HEK293 (cell line): ENCODE measurements at regions not wholly inside any gene's neighbourhood (a gene's known extent, or its start where the extent isn't known, plus 50 kb on each side); places are given as distances from the start of the nearest gene placed in this dataset.

Source experiments
- CTCF ChIA-PET: fragments of 350-600 bp; formaldehyde crosslinking; extraction: SDS; loops from one replicate; lab custom pipeline; 2021; ENCODE audit warnings: antibody characterized with exemption; lab: Yijun Ruan, JAX
- POLR2A ChIA-PET: fragments of 300-600 bp; formaldehyde crosslinking; extraction: SDS; loops from one replicate; lab custom pipeline; 2020; ENCODE audit warnings: antibody characterized with exemption, inconsistent platforms; lab: Yijun Ruan, JAX
- H3K27ac ChIP-seq: fragments of 200-500 bp; sonication (Bioruptor generic); 2 replicates; pipeline ENCODE4 v1.5.1; 2014; ENCODE audit warnings: low read depth, low read length, control low read depth, inconsistent platforms; ENCODE audit errors: extremely low read depth
- H3K36me3 ChIP-seq, 2 experiments: fragments of 200-500 bp in 1 of 2; sonication (Bioruptor generic) in 1 of 2; 1 replicate in 1 of 2; 2 replicates in 1 of 2; pipeline ENCODE4 v1.5.1; 2014 to 2017; ENCODE audit warnings: inconsistent platforms in 2 of 2, low read length in 2 of 2; ENCODE audit not compliant: control insufficient read depth in 2 of 2, insufficient read depth in 1 of 2
- H3K4me1 ChIP-seq: fragments of 200-500 bp; sonication (Bioruptor generic); 2 replicates; pipeline ENCODE4 v1.5.1; 2014; ENCODE audit warnings: mild to moderate bottlenecking, low read length, inconsistent platforms; ENCODE audit not compliant: control insufficient read depth, insufficient read depth
- H3K4me3 ChIP-seq: 2 replicates; pipeline ENCODE4 v1.5.1; 2011; ENCODE audit warnings: low read depth, mild to moderate bottlenecking, control low read depth, low read length, moderate library complexity
- H3K9me3 ChIP-seq: fragments of 200-500 bp; sonication (Bioruptor generic); 2 replicates; pipeline ENCODE4 v1.5.1; 2014; ENCODE audit warnings: low read depth, low read length, inconsistent platforms; ENCODE audit not compliant: control insufficient read depth, insufficient read depth
- GLI2 ChIP-seq: fragments of 450-650 bp; formaldehyde crosslinking; IDR thresholded peaks from 2 replicates; pipeline ENCODE4; 2017; ENCODE audit warnings: missing biosample characterization, missing genetic modification characterization, low read depth, borderline replicate concordance
- HOXA7 ChIP-seq: sonication (generic); formaldehyde crosslinking; IDR thresholded peaks from 2 replicates; pipeline ENCODE4 v1.8.1; 2022; ENCODE audit warnings: missing genetic modification reagents, borderline replicate concordance
- HOXC10 ChIP-seq: sonication (generic); formaldehyde crosslinking; IDR thresholded peaks from 2 replicates; pipeline ENCODE4 v1.8.1; 2023; ENCODE audit warnings: mild to moderate bottlenecking, missing genetic modification reagents
- KLF9 ChIP-seq: fragments of 450-650 bp; formaldehyde crosslinking; IDR thresholded peaks from 2 replicates; pipeline ENCODE4 v1.5.1; 2016; ENCODE audit warnings: missing biosample characterization, missing genetic modification characterization, low read depth
- REPIN1 ChIP-seq: fragments of 450-650 bp; formaldehyde crosslinking; IDR thresholded peaks from 2 replicates; pipeline ENCODE4 v1.5.1; 2017; ENCODE audit warnings: missing biosample characterization, missing genetic modification characterization, low read depth
- SALL2 ChIP-seq: fragments of 450-650 bp; formaldehyde crosslinking; IDR thresholded peaks from 2 replicates; pipeline ENCODE4 v1.5.0; 2017; ENCODE audit warnings: missing biosample characterization, mild to moderate bottlenecking, missing genetic modification characterization, borderline replicate concordance
- ZNF112 ChIP-seq: fragments of 450-650 bp; formaldehyde crosslinking; IDR thresholded peaks from 2 replicates; pipeline ENCODE4 v1.5.0; 2017; ENCODE audit warnings: missing biosample characterization, missing genetic modification characterization
- ZNF132 ChIP-seq: fragments of 450-650 bp; formaldehyde crosslinking; IDR thresholded peaks from 2 replicates; pipeline ENCODE4 v1.5.1; 2017; ENCODE audit warnings: missing biosample characterization, missing genetic modification characterization, borderline replicate concordance
- ZNF138 ChIP-seq: fragments of 450-650 bp; formaldehyde crosslinking; IDR thresholded peaks from 2 replicates; pipeline ENCODE4 v1.5.1; 2016; ENCODE audit warnings: missing biosample characterization, missing genetic modification characterization, borderline replicate concordance
- ZNF146 ChIP-seq: fragments of 450-650 bp; formaldehyde crosslinking; IDR thresholded peaks from 2 replicates; pipeline ENCODE4 v1.5.1; 2016; ENCODE audit warnings: missing biosample characterization, missing genetic modification characterization
- ZNF155 ChIP-seq: fragments of 450-650 bp; formaldehyde crosslinking; IDR thresholded peaks from 2 replicates; pipeline ENCODE4 v1.5.1; 2016; ENCODE audit warnings: missing biosample characterization, missing genetic modification characterization
- ZNF19 ChIP-seq: fragments of 450-650 bp; formaldehyde crosslinking; IDR thresholded peaks from 2 replicates; pipeline ENCODE4; 2016; ENCODE audit warnings: missing biosample characterization, missing genetic modification characterization, low read depth
- ZNF248 ChIP-seq: fragments of 450-650 bp; formaldehyde crosslinking; IDR thresholded peaks from 2 replicates; pipeline ENCODE4 v1.5.1; 2017; ENCODE audit warnings: missing biosample characterization, missing genetic modification characterization
- ZNF404 ChIP-seq: fragments of 450-650 bp; formaldehyde crosslinking; IDR thresholded peaks from 2 replicates; pipeline ENCODE4 v1.5.1; 2017; ENCODE audit warnings: missing biosample characterization, missing genetic modification characterization
- ZNF416 ChIP-seq: fragments of 450-650 bp; formaldehyde crosslinking; IDR thresholded peaks from 2 replicates; pipeline ENCODE4 v1.5.1; 2016; ENCODE audit warnings: missing biosample characterization, missing genetic modification characterization
- ZNF521 ChIP-seq: fragments of 450-650 bp; formaldehyde crosslinking; IDR thresholded peaks from 2 replicates; pipeline ENCODE4 v1.5.1; 2017; ENCODE audit warnings: missing biosample characterization, mild to moderate bottlenecking, missing genetic modification characterization
- TF ChIP-seq, protein P1 (sequence below): fragments of 450-650 bp; formaldehyde crosslinking; IDR thresholded peaks from 2 replicates; pipeline ENCODE4 v1.5.1; 2017; ENCODE audit warnings: missing biosample characterization, missing genetic modification characterization
- TF ChIP-seq, protein P2 (sequence below): fragments of 450-650 bp; formaldehyde crosslinking; IDR thresholded peaks from 2 replicates; pipeline ENCODE4 v1.5.1; 2016; ENCODE audit warnings: missing biosample characterization, missing genetic modification characterization, low read depth
- TF ChIP-seq, protein P3 (sequence below): fragments of 450-650 bp; IDR thresholded peaks from 2 replicates; pipeline ENCODE4 v1.5.1; 2018; ENCODE audit warnings: missing biosample characterization, missing genetic modification characterization
- TF ChIP-seq, protein P4 (sequence below): fragments of 450-650 bp; formaldehyde crosslinking; IDR thresholded peaks from 2 replicates; pipeline ENCODE4 v1.5.1; 2016; ENCODE audit warnings: missing biosample characterization, missing genetic modification characterization
- TF ChIP-seq, protein P5 (sequence below): fragments of 450-650 bp; formaldehyde crosslinking; IDR thresholded peaks from 2 replicates; pipeline ENCODE4 v1.5.1; 2016; ENCODE audit warnings: missing biosample characterization, missing genetic modification characterization
- TF ChIP-seq, protein P6 (sequence below): fragments of 450-650 bp; formaldehyde crosslinking; IDR thresholded peaks from 2 replicates; pipeline ENCODE4 v1.5.0; 2017; ENCODE audit warnings: missing biosample characterization, missing genetic modification characterization, borderline replicate concordance
- TF ChIP-seq, protein P7 (sequence below): fragments of 450-650 bp; formaldehyde crosslinking; IDR thresholded peaks from 2 replicates; pipeline ENCODE4 v1.5.1; 2016; ENCODE audit warnings: missing biosample characterization, missing genetic modification characterization
- TF ChIP-seq, protein P8 (sequence below): fragments of 450-650 bp; formaldehyde crosslinking; IDR thresholded peaks from 2 replicates; pipeline ENCODE4 v1.5.1; 2016; ENCODE audit warnings: missing biosample characterization, missing genetic modification characterization

DNA sequence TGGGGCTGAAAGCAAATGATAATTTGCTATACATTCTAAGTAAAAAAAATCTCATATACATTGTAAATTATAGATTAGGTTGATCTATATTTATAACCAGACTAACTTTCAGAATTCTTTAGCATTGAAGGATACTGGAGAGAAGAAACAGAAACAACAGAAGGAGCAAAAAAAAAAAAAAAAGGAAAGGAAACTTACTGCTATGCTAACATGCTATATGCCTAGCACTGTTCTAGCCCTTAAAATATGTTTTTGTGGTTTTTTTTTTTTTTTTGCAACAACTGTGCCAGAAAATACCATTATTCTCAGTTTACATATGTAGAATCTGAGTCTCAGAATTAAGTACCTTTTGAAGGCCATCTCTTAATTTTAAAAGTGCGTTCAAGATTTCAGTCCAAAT is 204.9 kb upstream of the MC4R start (continued):
- no peak for TF ChIP-seq HOXC10 (CRISPR knock-in tag)
- TF ChIP-seq ZNF146, result no peak
- TF ChIP-seq, protein P1, sequence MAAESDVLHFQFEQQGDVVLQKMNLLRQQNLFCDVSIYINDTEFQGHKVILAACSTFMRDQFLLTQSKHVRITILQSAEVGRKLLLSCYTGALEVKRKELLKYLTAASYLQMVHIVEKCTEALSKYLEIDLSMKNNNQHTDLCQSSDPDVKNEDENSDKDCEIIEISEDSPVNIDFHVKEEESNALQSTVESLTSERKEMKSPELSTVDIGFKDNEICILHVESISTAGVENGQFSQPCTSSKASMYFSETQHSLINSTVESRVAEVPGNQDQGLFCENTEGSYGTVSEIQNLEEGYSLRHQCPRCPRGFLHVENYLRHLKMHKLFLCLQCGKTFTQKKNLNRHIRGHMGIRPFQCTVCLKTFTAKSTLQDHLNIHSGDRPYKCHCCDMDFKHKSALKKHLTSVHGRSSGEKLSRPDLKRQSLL (tag by site-specific recombination), result no peak

DNA sequence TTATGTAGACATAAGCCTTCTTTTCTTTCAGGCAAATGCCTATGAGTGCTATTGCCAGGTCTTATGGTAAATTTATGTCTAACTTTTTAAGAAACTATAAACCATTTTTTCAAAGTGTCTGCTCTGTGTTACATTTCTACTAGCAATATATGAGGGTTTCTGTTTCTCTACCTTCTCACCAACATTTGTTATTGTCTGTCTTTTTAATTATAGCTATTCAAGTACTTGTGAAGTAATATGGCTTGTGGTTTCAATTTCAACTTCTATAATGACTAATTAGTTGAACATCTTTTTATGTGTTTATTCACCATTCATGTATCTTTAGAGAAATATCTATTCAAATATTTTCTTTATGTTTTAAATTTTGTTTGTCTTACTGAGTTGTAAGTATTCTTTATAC is 213.1 kb upstream of the MC4R start:
- POLR2A ChIA-PET, result no interaction called here
- no peak for TF ChIP-seq ZNF416 (tag by site-specific recombination)
- no peak for TF ChIP-seq ZNF132 (tag by site-specific recombination)
- no peak for TF ChIP-seq ZNF138 (tag by site-specific recombination)
- TF ChIP-seq SALL2 (tag by site-specific recombination), result no peak
- no peak for TF ChIP-seq KLF9 (tag by site-specific recombination)
- no peak for TF ChIP-seq GLI2 (tag by site-specific recombination)
- TF ChIP-seq ZNF248 (tag by site-specific recombination), result no peak
- no peak for TF ChIP-seq HOXA7 (CRISPR knock-in tag)
- no peak for TF ChIP-seq ZNF112 (tag by site-specific recombination)
- TF ChIP-seq ZNF19 (tag by site-specific recombination), result no peak
- TF ChIP-seq, protein P2, sequence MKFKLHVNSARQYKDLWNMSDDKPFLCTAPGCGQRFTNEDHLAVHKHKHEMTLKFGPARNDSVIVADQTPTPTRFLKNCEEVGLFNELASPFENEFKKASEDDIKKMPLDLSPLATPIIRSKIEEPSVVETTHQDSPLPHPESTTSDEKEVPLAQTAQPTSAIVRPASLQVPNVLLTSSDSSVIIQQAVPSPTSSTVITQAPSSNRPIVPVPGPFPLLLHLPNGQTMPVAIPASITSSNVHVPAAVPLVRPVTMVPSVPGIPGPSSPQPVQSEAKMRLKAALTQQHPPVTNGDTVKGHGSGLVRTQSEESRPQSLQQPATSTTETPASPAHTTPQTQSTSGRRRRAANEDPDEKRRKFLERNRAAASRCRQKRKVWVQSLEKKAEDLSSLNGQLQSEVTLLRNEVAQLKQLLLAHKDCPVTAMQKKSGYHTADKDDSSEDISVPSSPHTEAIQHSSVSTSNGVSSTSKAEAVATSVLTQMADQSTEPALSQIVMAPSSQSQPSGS (tag by site-specific recombination), result no peak
- TF ChIP-seq REPIN1 (tag by site-specific recombination), result no peak
- TF ChIP-seq, protein P3, sequence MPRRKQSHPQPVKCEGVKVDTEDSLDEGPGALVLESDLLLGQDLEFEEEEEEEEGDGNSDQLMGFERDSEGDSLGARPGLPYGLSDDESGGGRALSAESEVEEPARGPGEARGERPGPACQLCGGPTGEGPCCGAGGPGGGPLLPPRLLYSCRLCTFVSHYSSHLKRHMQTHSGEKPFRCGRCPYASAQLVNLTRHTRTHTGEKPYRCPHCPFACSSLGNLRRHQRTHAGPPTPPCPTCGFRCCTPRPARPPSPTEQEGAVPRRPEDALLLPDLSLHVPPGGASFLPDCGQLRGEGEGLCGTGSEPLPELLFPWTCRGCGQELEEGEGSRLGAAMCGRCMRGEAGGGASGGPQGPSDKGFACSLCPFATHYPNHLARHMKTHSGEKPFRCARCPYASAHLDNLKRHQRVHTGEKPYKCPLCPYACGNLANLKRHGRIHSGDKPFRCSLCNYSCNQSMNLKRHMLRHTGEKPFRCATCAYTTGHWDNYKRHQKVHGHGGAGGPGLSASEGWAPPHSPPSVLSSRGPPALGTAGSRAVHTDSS (tag by site-specific recombination), result no peak
- TF ChIP-seq, protein P4, sequence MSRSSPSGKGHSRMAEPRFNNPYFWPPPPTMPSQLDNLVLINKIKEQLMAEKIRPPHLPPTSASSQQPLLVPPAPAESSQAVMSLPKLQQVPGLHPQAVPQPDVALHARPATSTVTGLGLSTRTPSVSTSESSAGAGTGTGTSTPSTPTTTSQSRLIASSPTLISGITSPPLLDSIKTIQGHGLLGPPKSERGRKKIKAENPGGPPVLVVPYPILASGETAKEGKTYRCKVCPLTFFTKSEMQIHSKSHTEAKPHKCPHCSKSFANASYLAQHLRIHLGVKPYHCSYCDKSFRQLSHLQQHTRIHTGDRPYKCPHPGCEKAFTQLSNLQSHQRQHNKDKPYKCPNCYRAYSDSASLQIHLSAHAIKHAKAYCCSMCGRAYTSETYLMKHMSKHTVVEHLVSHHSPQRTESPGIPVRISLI (tag by site-specific recombination), result no peak
- TF ChIP-seq, protein P5, sequence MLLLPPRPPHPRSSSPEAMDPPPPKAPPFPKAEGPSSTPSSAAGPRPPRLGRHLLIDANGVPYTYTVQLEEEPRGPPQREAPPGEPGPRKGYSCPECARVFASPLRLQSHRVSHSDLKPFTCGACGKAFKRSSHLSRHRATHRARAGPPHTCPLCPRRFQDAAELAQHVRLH, result no peak
- TF ChIP-seq ZNF404 (tag by site-specific recombination), result no peak
- no peaks in the 10 kb centered on the region for H3K4me1 ChIP-seq
- no peak overlapping the region for H3K27ac ChIP-seq
- H3K36me3 ChIP-seq, result no peaks in the 10 kb centered on the region
- CTCF ChIA-PET, result interaction anchor here (0.6 to 0.7 kb wide), 2 partner anchors 21 to 97 kb away, joined by 3 to 4 read pairs; no protein-coding TSS in a partner anchor
- no peaks in the 10 kb centered on the region for H3K9me3 ChIP-seq
- H3K4me3 ChIP-seq, result no peak overlapping the region

DNA sequence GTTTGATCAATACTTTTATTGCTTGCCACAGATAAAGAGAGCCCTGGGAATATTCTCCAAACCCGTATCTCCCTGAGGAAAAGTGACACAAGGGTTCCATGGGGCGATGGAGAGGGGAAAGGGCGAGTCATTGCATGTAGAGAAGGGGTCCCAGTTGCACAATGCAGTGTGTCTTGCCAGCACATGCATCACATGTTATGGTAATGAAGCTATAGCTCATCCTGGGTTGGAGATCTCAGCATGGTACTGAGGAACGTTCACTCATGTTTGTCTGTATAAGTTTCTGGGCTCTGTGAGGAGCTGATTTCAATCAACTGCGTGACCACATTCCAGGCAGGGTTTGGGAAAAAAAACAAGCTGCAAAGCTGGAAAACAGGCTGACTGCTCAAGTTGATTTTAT is 220.7 kb upstream of the MC4R start:
- Histone ChIP-seq H3K27ac (no peak overlapping the region), H3K36me3 (no peaks in the 10 kb centered on the region), H3K4me3 (no peak overlapping the region), H3K9me3 (no peaks in the 10 kb centered on the region), H3K4me1 (no peaks in the 10 kb centered on the region)
- ChIA-PET CTCF (interaction anchor here (1.2 kb wide), 1 partner anchor 605 kb away, joined by 4 read pairs; no protein-coding TSS in a partner anchor), POLR2A (no interaction called here)
- TF ChIP-seq, protein P6, sequence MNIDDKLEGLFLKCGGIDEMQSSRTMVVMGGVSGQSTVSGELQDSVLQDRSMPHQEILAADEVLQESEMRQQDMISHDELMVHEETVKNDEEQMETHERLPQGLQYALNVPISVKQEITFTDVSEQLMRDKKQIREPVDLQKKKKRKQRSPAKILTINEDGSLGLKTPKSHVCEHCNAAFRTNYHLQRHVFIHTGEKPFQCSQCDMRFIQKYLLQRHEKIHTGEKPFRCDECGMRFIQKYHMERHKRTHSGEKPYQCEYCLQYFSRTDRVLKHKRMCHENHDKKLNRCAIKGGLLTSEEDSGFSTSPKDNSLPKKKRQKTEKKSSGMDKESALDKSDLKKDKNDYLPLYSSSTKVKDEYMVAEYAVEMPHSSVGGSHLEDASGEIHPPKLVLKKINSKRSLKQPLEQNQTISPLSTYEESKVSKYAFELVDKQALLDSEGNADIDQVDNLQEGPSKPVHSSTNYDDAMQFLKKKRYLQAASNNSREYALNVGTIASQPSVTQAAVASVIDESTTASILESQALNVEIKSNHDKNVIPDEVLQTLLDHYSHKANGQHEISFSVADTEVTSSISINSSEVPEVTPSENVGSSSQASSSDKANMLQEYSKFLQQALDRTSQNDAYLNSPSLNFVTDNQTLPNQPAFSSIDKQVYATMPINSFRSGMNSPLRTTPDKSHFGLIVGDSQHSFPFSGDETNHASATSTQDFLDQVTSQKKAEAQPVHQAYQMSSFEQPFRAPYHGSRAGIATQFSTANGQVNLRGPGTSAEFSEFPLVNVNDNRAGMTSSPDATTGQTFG (tag by site-specific recombination), result no peak
- no peak for TF ChIP-seq ZNF404 (tag by site-specific recombination)
- no peak for TF ChIP-seq ZNF521
- TF ChIP-seq ZNF155, result no peak
- TF ChIP-seq, protein P7, sequence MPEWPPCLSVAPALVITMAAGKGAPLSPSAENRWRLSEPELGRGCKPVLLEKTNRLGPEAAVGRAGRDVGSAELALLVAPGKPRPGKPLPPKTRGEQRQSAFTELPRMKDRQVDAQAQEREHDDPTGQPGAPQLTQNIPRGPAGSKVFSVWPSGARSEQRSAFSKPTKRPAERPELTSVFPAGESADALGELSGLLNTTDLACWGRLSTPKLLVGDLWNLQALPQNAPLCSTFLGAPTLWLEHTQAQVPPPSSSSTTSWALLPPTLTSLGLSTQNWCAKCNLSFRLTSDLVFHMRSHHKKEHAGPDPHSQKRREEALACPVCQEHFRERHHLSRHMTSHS (tag by site-specific recombination), result no peak
- TF ChIP-seq, protein P8, sequence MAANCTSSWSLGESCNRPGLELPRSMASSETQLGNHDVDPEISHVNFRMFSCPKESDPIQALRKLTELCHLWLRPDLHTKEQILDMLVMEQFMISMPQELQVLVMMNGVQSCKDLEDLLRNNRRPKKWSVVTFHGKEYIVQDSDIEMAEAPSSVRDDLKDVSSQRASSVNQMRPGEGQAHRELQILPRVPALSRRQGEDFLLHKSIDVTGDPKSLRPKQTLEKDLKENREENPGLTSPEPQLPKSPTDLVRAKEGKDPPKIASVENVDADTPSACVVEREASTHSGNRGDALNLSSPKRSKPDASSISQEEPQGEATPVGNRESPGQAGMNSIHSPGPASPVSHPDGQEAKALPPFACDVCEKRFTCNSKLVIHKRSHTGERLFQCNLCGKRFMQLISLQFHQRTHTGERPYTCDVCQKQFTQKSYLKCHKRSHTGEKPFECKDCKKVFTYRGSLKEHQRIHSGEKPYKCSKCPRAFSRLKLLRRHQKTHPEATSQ (tag by site-specific recombination), result no peak
